ENCODE measurements at regions not wholly inside any gene's neighbourhood (a gene's known extent, or its start where the extent isn't known, plus 50 kb on each side); places are given as distances from the start of the nearest gene placed in this dataset.

DNA sequence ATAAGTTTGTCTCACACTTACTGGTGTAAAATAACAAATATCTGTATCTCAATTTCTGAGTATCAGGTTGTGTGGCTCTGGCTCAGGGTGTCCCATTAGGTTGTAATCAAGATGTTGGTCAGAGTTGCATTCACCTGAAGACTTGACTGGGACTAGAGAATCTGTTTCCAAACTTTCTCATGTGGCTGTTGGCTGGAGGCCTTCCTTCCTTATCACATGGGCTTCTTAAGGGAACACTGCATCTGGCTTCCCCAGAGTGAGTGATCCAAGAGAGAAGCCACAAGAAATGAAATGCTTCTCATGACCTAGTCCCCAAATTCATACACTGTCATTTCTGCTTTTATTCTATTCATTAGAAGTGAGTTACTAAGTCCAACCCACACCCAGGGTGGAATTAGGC, 568.4 kb upstream of the CAMK1G start:
- POLR2A ChIA-PET = no interaction called here
- CTCF ChIA-PET = no interaction called here

DNA sequence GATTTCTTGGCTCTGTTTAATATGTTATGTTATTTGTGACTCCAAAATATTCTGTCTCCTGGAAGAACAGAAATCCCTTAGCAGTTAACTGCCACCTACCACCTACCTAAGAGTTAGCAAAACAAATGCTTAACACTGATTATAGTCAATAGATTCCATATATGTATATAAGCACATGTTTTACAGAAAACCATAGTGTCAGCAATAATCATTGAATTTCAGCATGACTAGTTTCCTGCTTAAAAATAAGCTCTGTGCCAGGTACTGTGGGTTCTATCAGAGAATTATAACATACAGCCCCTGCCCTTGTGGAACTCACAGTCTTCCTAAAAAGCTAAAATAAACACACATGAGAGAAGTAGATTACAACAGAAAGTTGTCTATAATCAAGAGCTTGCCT, 561.9 kb upstream of the CAMK1G start:
- CTCF ChIA-PET = no interaction called here
- DNase-seq (ENCODE audit: low read depth, low spot score) = no peak
- TF ChIP-seq, protein P1, sequence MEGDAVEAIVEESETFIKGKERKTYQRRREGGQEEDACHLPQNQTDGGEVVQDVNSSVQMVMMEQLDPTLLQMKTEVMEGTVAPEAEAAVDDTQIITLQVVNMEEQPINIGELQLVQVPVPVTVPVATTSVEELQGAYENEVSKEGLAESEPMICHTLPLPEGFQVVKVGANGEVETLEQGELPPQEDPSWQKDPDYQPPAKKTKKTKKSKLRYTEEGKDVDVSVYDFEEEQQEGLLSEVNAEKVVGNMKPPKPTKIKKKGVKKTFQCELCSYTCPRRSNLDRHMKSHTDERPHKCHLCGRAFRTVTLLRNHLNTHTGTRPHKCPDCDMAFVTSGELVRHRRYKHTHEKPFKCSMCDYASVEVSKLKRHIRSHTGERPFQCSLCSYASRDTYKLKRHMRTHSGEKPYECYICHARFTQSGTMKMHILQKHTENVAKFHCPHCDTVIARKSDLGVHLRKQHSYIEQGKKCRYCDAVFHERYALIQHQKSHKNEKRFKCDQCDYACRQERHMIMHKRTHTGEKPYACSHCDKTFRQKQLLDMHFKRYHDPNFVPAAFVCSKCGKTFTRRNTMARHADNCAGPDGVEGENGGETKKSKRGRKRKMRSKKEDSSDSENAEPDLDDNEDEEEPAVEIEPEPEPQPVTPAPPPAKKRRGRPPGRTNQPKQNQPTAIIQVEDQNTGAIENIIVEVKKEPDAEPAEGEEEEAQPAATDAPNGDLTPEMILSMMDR (IDR thresholded peaks at IDR 0.05; ENCODE audit: insufficient read depth, low read length, missing control alignments) = no peak
- no peak overlapping the region for H3K4me3 ChIP-seq (ENCODE audit: low read depth, low read length)
- POLR2A ChIA-PET = no interaction called here

More for the DNA sequence above, 568.4 kb upstream of the CAMK1G start:
- no peak overlapping the region for H3K4me3 ChIP-seq (ENCODE audit: low read depth, low read length)
- TF ChIP-seq, protein P1 (IDR thresholded peaks at IDR 0.05; ENCODE audit: insufficient read depth, low read length, missing control alignments) = no peak
- no peak for DNase-seq (ENCODE audit: low read depth, low spot score)

DNA sequence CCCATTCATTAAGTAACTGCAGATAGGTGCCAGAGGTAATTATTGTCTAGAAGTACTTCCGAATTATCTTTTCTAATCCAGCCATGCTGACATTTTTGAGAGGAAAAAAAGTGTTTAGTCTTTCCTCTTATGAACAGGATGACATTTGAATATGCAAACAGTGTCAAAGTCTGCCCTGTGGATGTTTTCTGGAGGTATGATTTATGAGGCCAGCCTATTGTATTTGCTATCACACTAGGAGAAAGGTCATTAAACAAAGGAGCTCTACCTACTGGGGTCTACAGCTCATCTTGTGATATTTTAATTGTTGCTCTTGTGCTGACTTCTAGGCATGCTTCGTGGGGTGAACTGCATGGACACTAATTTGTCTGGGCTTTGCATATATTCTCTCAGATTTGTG, 559.7 kb upstream of the CAMK1G start:
- no peak overlapping the region for H3K4me3 ChIP-seq (ENCODE audit: low read depth, low read length)
- CTCF ChIA-PET = no interaction called here
- TF ChIP-seq, protein P1 (IDR thresholded peaks at IDR 0.05; ENCODE audit: insufficient read depth, low read length, missing control alignments) = no peak
- no peak for DNase-seq (ENCODE audit: low read depth, low spot score)
- POLR2A ChIA-PET = no interaction called here

- no peak for DNase-seq (ENCODE audit: low read depth, low spot score)
- no peak overlapping the region for H3K4me3 ChIP-seq (ENCODE audit: low read depth, low read length)
- TF ChIP-seq, protein P1 (IDR thresholded peaks at IDR 0.05; ENCODE audit: insufficient read depth, low read length, missing control alignments) = no peak
- ChIA-PET POLR2A (no interaction called here), CTCF (no interaction called here)
These were observed 553.8 kb upstream of the CAMK1G start for GRCh38 chr1:209029737-209030136.

- CTCF ChIA-PET = no interaction called here
- TF ChIP-seq, protein P1 (IDR thresholded peaks at IDR 0.05; ENCODE audit: insufficient read depth, low read length, missing control alignments) = no peak
- no peak for DNase-seq (ENCODE audit: low read depth, low spot score)
- POLR2A ChIA-PET = no interaction called here
- no peak overlapping the region for H3K4me3 ChIP-seq (ENCODE audit: low read depth, low read length)
These were observed 552.9 kb upstream of the CAMK1G start for GRCh38 chr1:209030454-209031167.

DNA sequence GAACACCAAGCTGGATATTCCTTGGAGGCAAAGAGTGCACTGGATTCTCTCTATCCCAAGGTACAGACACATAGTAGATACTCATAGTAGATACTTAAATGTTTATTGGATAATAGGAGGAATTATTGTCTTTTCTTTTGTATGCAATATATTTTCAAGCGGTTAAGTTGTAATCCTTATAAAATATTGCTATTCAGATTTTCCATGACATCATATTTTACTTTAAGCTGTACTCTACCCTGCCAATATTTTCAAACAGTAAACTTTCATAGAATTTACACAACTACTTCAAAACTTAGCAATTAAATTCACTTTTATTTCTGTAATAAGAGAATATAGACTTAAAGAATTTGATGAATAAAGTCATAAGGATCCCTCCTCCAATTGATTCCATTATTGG, 546.5 kb upstream of the CAMK1G start:
- no peak for DNase-seq (ENCODE audit: low read depth, low spot score)
- CTCF ChIA-PET = no interaction called here
- TF ChIP-seq, protein P1 (IDR thresholded peaks at IDR 0.05; ENCODE audit: insufficient read depth, low read length, missing control alignments) = no peak
- H3K4me3 ChIP-seq (ENCODE audit: low read depth, low read length) = no peak overlapping the region
- POLR2A ChIA-PET = no interaction called here

Data from AG04449 (cell line).